ENCODE measurements at regions not wholly inside any gene's neighbourhood (a gene's known extent, or its start where the extent isn't known, plus 50 kb on each side); places are given as distances from the start of the nearest gene placed in this dataset.

- intact Hi-C loops (cut with DNase I) = no loop called here
- TF ChIP-seq, protein P1, sequence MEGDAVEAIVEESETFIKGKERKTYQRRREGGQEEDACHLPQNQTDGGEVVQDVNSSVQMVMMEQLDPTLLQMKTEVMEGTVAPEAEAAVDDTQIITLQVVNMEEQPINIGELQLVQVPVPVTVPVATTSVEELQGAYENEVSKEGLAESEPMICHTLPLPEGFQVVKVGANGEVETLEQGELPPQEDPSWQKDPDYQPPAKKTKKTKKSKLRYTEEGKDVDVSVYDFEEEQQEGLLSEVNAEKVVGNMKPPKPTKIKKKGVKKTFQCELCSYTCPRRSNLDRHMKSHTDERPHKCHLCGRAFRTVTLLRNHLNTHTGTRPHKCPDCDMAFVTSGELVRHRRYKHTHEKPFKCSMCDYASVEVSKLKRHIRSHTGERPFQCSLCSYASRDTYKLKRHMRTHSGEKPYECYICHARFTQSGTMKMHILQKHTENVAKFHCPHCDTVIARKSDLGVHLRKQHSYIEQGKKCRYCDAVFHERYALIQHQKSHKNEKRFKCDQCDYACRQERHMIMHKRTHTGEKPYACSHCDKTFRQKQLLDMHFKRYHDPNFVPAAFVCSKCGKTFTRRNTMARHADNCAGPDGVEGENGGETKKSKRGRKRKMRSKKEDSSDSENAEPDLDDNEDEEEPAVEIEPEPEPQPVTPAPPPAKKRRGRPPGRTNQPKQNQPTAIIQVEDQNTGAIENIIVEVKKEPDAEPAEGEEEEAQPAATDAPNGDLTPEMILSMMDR (IDR thresholded peaks at IDR 0.05) = no peak
- no peak for TF ChIP-seq POLR2A (IDR thresholded peaks at IDR 0.05)
- Histone ChIP-seq H3K27me3 (no peaks in the 10 kb centered on the region), H3K4me1 (replicated peaks in 1 of 2) (no peaks in the 10 kb centered on the region), H3K27ac (no peak overlapping the region), H3K36me3 (replicated peaks in 1 of 2) (no peaks in the 10 kb centered on the region), H3K9me3 (replicated peaks in 1 of 3) (no peaks in the 10 kb centered on the region), H3K4me3 (no peak overlapping the region)
- DNase-seq = no peak
- WGBS, 4 donors = 67 to 80% (median 74%) methylated on average over 1 of the region's 1 CpG
These were observed 94.3 kb upstream of the DOCK10 start for GRCh38 chr2:225136552-225136951.

GRCh38 chr2:225131898-225132297, 89.6 kb upstream of the DOCK10 start:
- no peaks in the 10 kb centered on the region for H3K4me1 ChIP-seq (replicated peaks in 1 of 2)
- no peaks in the 10 kb centered on the region for H3K9me3 ChIP-seq (replicated peaks in 1 of 3)
- H3K27me3 ChIP-seq = no peaks in the 10 kb centered on the region
- H3K36me3 ChIP-seq (replicated peaks in 1 of 2) = no peaks in the 10 kb centered on the region
- intact Hi-C loops (cut with DNase I) = no loop called here
- TF ChIP-seq, protein P1 (IDR thresholded peaks at IDR 0.05) = no peak
- TF ChIP-seq POLR2A (IDR thresholded peaks at IDR 0.05) = no peak
- no peak overlapping the region for H3K4me3 ChIP-seq
- no peak for DNase-seq
- H3K27ac ChIP-seq = no peak overlapping the region
- 91 to 96% (median 93%) methylated on average over 4 of the region's 4 CpGs for WGBS, 4 donors

GRCh38 chr2:225130093-225130492, 87.8 kb upstream of the DOCK10 start:
- no peaks in the 10 kb centered on the region for H3K27me3 ChIP-seq
- H3K27ac ChIP-seq = no peak overlapping the region
- DNase-seq = no peak
- intact Hi-C loops (cut with DNase I) = no loop called here
- H3K4me3 ChIP-seq = no peak overlapping the region
- H3K36me3 ChIP-seq (replicated peaks in 1 of 2) = no peaks in the 10 kb centered on the region
- H3K4me1 ChIP-seq (replicated peaks in 1 of 2) = no peaks in the 10 kb centered on the region
- TF ChIP-seq, protein P1 (IDR thresholded peaks at IDR 0.05) = no peak
- no peak for TF ChIP-seq POLR2A (IDR thresholded peaks at IDR 0.05)
- H3K9me3 ChIP-seq (replicated peaks in 1 of 3) = no peaks in the 10 kb centered on the region

DNA sequence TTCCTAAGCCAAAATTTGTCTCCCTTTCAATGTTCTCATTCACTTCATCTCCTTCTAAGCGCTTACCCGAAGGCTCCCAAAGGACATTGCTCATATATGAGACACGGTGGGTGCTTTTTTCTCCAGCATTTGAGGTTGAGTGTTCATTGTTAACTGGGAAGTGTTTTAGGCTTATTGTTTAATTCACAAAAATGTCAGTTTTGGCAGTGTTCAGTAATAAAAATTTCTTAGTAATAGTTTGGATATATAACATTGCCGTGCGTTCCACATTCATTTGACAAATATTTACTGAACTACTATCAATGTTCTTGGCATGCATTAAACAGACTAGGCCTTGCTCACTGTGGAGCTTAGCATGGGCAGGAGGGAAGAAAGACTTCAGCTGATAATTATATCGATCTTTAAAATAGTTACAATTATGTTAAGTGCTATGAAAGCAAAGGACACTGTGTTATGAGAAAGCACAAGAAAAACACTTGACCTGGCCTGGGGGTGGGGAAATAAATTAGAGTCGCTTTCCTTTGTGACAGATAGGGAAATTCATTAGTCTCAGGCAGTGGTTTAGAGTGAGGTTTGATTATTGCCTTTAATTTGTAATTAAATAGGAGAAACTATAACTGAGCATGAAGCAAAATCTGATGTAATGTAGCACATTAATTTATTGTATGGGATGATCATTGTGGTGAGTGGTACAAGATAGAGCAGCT, 82.2 kb upstream of the DOCK10 start:
- no peak for DNase-seq
- Histone ChIP-seq H3K4me3 (no peak overlapping the region), H3K36me3 (replicated peaks in 1 of 2) (no peaks in the 10 kb centered on the region), H3K9me3 (replicated peaks in 1 of 3) (no peaks in the 10 kb centered on the region), H3K27me3 (peaks cover 3% of the 10 kb centered on the region), H3K27ac (no peak overlapping the region), H3K4me1 (replicated peaks in 1 of 2) (no peaks in the 10 kb centered on the region)
- 84 to 87% (median 86%) methylated on average over 7 of the region's 7 CpGs for WGBS, 4 donors
- TF ChIP-seq, protein P1 (IDR thresholded peaks at IDR 0.05) = no peak
- no peak for TF ChIP-seq POLR2A (IDR thresholded peaks at IDR 0.05)
- intact Hi-C loops (cut with DNase I) = loop anchor here (5.0 to 10.0 kb wide), 2 partner anchors 530 to 533 kb away; no protein-coding TSS in a partner anchor

Data from adrenal gland (tissue), 9 donors.